Small intestine (tissue), 7 donors: ENCODE measurements at regions not wholly inside any gene's neighbourhood (a gene's known extent, or its start where the extent isn't known, plus 50 kb on each side); places are given as distances from the start of the nearest gene placed in this dataset.
"Not testable (repeated sequence)": the region's sequence is repeated elsewhere in the genome, so short reads cannot be mapped to it uniquely, and the experiment has no call there.

ENCODE experiments used
- DNase-seq, 2 donors: peaks; one replicate each; pipeline versions ENCODE4 v3.0.0 to v3.0.0-alpha.2; 2013
- FAIRE-seq: peaks from 2 replicates; lab custom pipeline; 2012; peaks lifted over from hg19 to GRCh38; lab: Jason Lieb, UNC
- H3K27ac ChIP-seq, 3 donors: one replicate each; pipeline ENCODE4 v1.5.1; 2013; ENCODE audit warnings: low read length in 2 of 3, mild to moderate bottlenecking in 2 of 3, control low read depth in 1 of 3, inconsistent platforms in 1 of 3, low read depth in 1 of 3, moderate library complexity in 1 of 3
- H3K27me3 ChIP-seq, 3 donors: one replicate each; pipeline ENCODE4 v1.6.1; 2013; ENCODE audit warnings: low read length in 3 of 3, inconsistent platforms in 1 of 3; ENCODE audit not compliant: control insufficient read depth in 3 of 3, insufficient read depth in 3 of 3
- H3K36me3 ChIP-seq, 3 donors: one replicate each; pipeline ENCODE4 v1.6.1; 2013; ENCODE audit warnings: low read length in 3 of 3, inconsistent platforms in 1 of 3, low read depth in 1 of 3, mild to moderate bottlenecking in 1 of 3, moderate library complexity in 1 of 3; ENCODE audit not compliant: control insufficient read depth in 3 of 3, insufficient read depth in 2 of 3
- H3K4me1 ChIP-seq, 3 donors: one replicate each; pipeline ENCODE4 v1.6.1; 2013; ENCODE audit warnings: low read length in 2 of 3, inconsistent platforms in 1 of 3, low read depth in 1 of 3, mild to moderate bottlenecking in 1 of 3, moderate library complexity in 1 of 3; ENCODE audit not compliant: control insufficient read depth in 3 of 3, insufficient read depth in 2 of 3
- H3K4me3 ChIP-seq, 3 donors: one replicate each; pipeline ENCODE4 v1.5.1; 2013; ENCODE audit warnings: low read length in 3 of 3, control low read depth in 1 of 3, inconsistent platforms in 1 of 3, low read depth in 1 of 3, mild to moderate bottlenecking in 1 of 3, moderate library complexity in 1 of 3
- H3K9me3 ChIP-seq, 2 donors: one replicate each; pipeline ENCODE4 v1.6.1; 2013; ENCODE audit warnings: low read depth in 1 of 2, low read length in 1 of 2; ENCODE audit not compliant: control insufficient read depth in 2 of 2, insufficient read depth in 1 of 2
- WGBS, 3 donors: extraction: QIAGEN DNeasy Blood & Tissue Kit; methylation state at CpG; one replicate each; pipeline ENCODE4 v1.1.7; 2013; 5-methylcytosine and 5-hydroxymethylcytosine counted together
- donor health status: healthy with polysubstance abuse.
- donor health status: control.
- donor health status: control.
- donor health status: Bipolar disorder and iron deficiency.
- donor health status: healthy.

DNA sequence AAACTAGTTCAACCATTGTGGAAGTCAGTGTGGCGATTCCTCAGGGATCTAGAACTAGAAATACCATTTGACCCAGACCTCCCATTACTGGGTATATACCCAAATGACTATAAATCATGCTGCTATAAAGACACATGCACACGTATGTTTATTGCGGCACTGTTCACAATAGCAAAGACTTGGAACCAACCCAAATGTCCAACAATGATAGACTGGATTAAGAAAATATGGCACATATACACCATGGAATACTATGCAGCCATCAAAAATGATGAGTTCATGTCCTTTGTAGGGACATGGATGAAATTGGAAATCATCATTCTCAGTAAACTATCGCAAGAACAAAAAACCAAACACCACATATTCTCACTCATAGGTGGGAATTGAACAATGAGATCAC is 754.7 kb upstream of the ADGRB3 start:
- H3K27me3 ChIP-seq, H3K36me3 ChIP-seq, DNase-seq, H3K4me1 ChIP-seq, H3K4me3 ChIP-seq, H3K27ac ChIP-seq, FAIRE-seq: not testable (repeated sequence)
- WGBS, 3 donors: 80 to 95% (median 84%) methylated on average over 3 of the region's 4 CpGs
- peaks cover 0 to 45% of the 10 kb centered on the region in 2 donors for H3K9me3 ChIP-seq

DNA sequence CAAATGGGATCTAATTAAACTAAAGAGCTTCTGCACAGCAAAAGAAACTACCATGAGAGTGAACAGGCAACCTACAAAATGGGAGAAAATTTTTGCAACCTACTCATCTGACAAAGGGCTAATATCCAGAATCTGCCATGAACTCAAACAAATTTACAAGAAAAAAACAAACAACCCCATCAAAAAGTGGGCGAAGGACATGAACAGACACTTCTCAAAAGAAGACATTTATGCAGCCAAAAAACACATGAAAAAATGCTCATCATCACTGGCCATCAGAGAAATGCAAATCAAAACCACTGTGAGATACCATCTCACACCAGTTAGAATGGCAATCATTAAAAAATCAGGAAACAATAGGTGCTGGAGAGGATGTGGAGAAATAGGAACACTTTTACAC is 755.2 kb upstream of the ADGRB3 start:
- not testable (repeated sequence) for DNase-seq, H3K27ac ChIP-seq, H3K27me3 ChIP-seq, H3K36me3 ChIP-seq, H3K4me3 ChIP-seq, H3K4me1 ChIP-seq, FAIRE-seq
- 80 to 100% (median 100%) methylated on average over 1 of the region's 1 CpG for WGBS, 3 donors
- peaks cover 0 to 41% of the 10 kb centered on the region in 2 donors for H3K9me3 ChIP-seq

DNA sequence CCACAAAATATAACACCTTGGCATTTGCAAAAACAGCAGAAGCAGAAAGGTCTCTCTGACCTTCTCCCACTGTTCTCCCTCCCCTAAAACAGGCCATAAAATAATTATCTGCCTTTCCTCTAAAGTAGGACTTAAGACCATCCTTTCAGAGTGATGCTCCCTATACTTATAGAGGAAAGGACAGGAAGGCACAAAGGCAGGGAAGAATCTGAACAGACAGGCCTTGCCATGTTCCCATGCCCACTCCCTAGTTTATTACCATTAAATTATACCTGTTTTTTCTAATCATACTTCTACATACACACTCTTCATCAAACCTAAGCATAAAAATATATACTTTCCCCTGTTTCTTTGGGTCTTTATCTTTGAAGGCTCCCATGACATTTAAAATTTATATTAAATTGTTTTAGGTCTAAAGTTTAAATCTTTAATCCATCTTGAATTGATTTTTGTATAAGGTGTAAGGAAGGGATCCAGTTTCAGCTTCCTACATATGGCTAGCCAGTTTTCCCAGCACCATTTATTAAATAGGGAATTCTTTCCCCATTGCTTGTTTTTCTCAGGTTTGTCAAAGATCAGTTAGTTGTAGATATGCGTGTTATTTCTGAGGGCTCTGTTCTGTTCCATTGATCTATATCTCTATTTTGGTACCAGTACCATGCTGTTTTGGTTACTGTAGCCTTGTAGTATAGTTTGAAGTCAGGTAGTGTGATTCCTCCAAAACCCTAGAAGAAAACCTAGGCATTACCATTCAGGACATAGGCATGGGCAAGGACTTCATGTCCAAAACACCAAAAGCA is 755.8 kb upstream of the ADGRB3 start:
- DNase-seq, H3K36me3 ChIP-seq, H3K4me3 ChIP-seq, FAIRE-seq, H3K27me3 ChIP-seq, H3K27ac ChIP-seq, H3K4me1 ChIP-seq: not testable (repeated sequence)
- WGBS, 3 donors: 90 to 96% (median 96%) methylated on average over 1 of the region's 1 CpG
- peaks cover 0 to 34% of the 10 kb centered on the region in 2 donors for H3K9me3 ChIP-seq

DNA sequence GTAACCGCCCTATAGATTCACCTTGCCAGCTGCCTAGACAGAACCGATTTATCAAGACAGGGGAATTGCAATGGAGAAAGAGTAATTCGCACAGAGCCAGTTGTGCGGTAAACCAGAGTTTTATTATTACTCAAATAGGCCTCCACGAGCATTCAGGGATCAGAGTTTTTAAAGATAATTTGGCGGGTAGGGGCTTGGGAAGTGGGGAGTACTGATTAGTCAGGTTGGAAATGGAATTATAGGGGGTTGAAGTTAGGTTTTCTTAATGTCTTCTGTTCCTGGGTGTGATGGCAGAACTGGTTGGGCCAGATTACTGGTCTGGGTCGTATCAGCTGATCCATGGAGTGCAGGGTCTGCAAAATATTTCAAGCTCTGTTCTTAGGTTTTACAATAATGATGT is 756.9 kb upstream of the ADGRB3 start:
- not testable (repeated sequence) for H3K4me3 ChIP-seq, H3K4me1 ChIP-seq, H3K27me3 ChIP-seq, FAIRE-seq, H3K27ac ChIP-seq, DNase-seq, H3K36me3 ChIP-seq
- peaks cover 0 to 30% of the 10 kb centered on the region in 2 donors for H3K9me3 ChIP-seq
- 88 to 91% (median 91%) methylated on average over 7 of the region's 7 CpGs for WGBS, 3 donors

DNA sequence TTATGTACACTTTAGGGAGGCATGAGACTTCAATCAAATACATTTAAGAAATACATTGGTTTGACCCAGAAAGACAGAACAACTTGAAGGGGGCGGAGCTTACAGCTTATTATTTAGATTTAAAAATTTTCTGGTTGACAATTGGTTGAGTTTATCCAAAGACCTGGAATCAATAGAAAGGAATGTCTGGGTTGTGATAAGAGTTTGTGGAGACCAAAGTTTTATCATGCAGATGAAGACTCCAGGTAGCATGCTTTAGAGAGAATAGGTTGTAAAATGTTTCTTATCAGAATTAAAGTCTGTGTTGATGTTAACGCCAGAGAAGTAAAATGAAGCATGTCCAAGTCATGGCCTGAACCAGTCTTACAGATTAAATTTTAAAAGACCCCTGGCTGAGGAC is 757.8 kb upstream of the ADGRB3 start:
- no peaks in the 10 kb centered on the region for H3K4me1 ChIP-seq
- no peak for DNase-seq
- FAIRE-seq: no peak
- WGBS, 3 donors: 51 to 80% (median 60%) methylated on average over 2 of the region's 2 CpGs
- H3K27ac ChIP-seq: no peak overlapping the region
- H3K9me3 ChIP-seq: peaks cover 0 to 22% of the 10 kb centered on the region in 2 donors
- no peak overlapping the region for H3K4me3 ChIP-seq
- H3K27me3 ChIP-seq: no peaks in the 10 kb centered on the region
- no peaks in the 10 kb centered on the region for H3K36me3 ChIP-seq

DNA sequence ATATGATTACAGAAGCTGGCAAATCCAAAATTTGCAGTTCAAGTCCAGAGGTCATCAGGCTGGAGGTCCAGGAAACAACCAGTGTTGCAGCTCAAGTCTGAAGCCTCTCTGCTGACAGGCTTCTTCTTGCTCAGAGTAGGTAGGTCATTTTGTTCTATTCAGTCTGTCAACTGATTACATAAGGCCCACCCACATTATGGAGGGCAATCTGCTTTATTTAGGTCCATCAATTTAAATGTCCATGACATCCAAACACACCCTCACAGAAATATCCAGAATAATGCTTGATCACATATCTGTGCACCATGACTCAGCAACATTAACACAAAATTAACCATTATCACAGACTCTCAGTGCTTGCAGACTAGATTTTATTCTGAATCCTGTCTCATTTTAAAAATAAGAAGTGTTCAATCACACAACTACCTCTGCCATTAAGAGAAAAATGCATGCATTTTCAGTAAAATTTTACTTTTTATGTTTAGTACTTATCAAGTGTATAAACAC is 759.2 kb upstream of the ADGRB3 start:
- DNase-seq: no peak
- Histone ChIP-seq H3K4me3 (no peak overlapping the region), H3K9me3 (peaks cover 0 to 15% of the 10 kb centered on the region in 2 donors), H3K4me1 (no peaks in the 10 kb centered on the region), H3K36me3 (no peaks in the 10 kb centered on the region), H3K27me3 (no peaks in the 10 kb centered on the region), H3K27ac (no peak overlapping the region)
- FAIRE-seq: no peak

DNA sequence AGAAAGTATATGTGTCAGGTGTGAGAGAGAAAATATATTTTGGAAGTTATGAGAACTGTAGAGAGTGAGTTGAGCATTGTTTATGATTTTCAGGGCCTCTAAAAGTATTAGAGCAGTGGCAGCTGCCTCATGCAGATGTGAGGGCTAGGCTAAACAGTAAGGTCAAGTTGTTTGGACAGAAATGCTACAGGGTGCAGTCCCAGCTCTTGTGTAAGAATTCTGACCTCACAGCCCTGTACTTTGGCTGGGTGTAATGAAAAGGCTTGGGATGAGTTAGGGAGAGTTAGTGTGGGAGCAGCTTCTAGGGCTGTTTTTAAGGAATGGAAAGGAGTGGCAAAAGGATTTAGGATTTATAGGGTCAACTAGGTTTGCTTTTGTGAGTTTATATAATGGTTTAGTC is 764.8 kb upstream of the ADGRB3 start:
- no peaks in the 10 kb centered on the region for H3K36me3 ChIP-seq
- FAIRE-seq (no peak), DNase-seq (no peak)
- no peak overlapping the region for H3K27ac ChIP-seq
- H3K9me3 ChIP-seq: peaks cover 0 to 14% of the 10 kb centered on the region in 2 donors
- no peak overlapping the region for H3K4me3 ChIP-seq
- no peaks in the 10 kb centered on the region for H3K27me3 ChIP-seq
- no peaks in the 10 kb centered on the region for H3K4me1 ChIP-seq

DNA sequence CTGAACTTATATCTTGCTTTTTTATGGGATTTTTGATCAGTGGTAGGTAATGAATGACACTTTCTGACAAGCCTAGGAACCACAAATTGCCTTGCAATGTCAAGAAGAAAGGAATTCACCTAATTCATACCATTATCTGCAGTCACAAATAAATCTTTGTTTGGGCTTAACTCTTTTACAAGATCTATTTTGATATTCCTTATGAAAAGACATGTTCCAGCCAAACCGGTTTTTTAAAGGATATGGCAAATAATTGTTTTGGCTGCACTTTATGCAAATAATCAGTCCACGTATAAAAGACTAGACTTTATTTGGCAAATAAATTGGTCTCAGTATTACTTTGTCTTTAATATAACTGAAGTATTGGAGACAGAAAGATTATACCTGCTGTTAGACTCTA is 771.7 kb upstream of the ADGRB3 start:
- Histone ChIP-seq H3K27me3 (no peaks in the 10 kb centered on the region), H3K36me3 (no peaks in the 10 kb centered on the region), H3K9me3 (peaks cover 0 to 3% of the 10 kb centered on the region in 2 donors), H3K27ac (no peak overlapping the region), H3K4me1 (no peaks in the 10 kb centered on the region), H3K4me3 (no peak overlapping the region)
- FAIRE-seq: no peak
- DNase-seq: no peak
- WGBS, 3 donors: 81 to 86% (median 83%) methylated on average over 2 of the region's 2 CpGs

DNA sequence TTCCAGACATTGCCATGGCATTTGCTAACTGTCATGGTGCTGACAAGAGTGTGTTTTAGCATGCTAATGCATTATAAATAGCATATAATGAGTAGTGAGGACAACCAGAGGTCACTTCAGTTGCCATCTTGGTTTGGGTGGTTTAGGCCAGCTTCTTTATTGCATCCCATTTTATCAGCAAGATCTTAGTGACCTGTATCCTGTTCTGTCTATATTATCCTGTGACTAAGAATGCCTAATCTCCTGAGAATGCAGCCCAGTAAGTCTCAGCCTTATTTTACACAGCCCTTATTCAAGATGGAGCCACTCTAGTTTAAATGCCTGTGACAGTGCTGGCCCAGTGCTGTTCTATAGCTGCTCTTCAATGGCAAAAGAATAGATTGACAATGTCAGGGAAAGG is 781.0 kb upstream of the ADGRB3 start:
- H3K4me3 ChIP-seq: no peak overlapping the region
- H3K4me1 ChIP-seq: no peaks in the 10 kb centered on the region
- H3K27me3 ChIP-seq: no peaks in the 10 kb centered on the region
- peaks cover 0 to 13% of the 10 kb centered on the region in 2 donors for H3K9me3 ChIP-seq
- no peaks in the 10 kb centered on the region for H3K36me3 ChIP-seq
- no peak for FAIRE-seq
- no peak overlapping the region for H3K27ac ChIP-seq
- no peak for DNase-seq
